GM19438 (cell line): ENCODE measurements at regions not wholly inside any gene's neighbourhood (a gene's known extent, or its start where the extent isn't known, plus 50 kb on each side); places are given as distances from the start of the nearest gene placed in this dataset.
"Not testable (repeated sequence)": the region's sequence is repeated elsewhere in the genome, so short reads cannot be mapped to it uniquely, and the experiment has no call there.

Experiments used
- ATAC-seq: cut with Tn5 transposase; IDR thresholded peaks from one replicate; pipeline ENCODE4 v1.9.1; 2021; ENCODE audit warnings: low read depth; ENCODE audit not compliant: unreplicated experiment

- ATAC-seq: no peak
Observed at GRCh38 chr7:43042302-43042701, 70.1 kb upstream of the HECW1 start.

- ATAC-seq: no peak
Observed at GRCh38 chr7:43044511-43044910, 67.9 kb upstream of the HECW1 start.

GRCh38 chr7:43054052-43054722 is 58.3 kb upstream of the HECW1 start:
- ATAC-seq: no peak

- ATAC-seq: no peak
Observed at GRCh38 chr7:43057141-43057540, 55.3 kb upstream of the HECW1 start.

GRCh38 chr7:43058271-43059066 is 54.0 kb upstream of the HECW1 start:
- peak; percentile 52 for ATAC-seq

GRCh38 chr7:43059067-43059600 is 53.3 kb upstream of the HECW1 start:
- not testable (repeated sequence) for ATAC-seq
